GM12878 (cell line): ENCODE measurements at regions not wholly inside any gene's neighbourhood (a gene's known extent, or its start where the extent isn't known, plus 50 kb on each side); places are given as distances from the start of the nearest gene placed in this dataset.

Experiments used
- ATAC-seq: fragments of 200-7000 bp; cut with Tn5 transposase; 3 replicates; pipeline ENCODE4 v1.9.1; 2020; ENCODE audit warnings: mild to moderate bottlenecking, moderate library complexity
- BruUV-seq: library from RNA; stranded (reverse); fragments of 400-500 nt; replicated peaks from 2 replicates; lab custom pipeline; 2021; lab: Mats Ljungman, UMichigan
- CTCF ChIA-PET: fragments of 300-600 bp; sonication (Branson Sonifier 250); formaldehyde crosslinking; extraction: SDS; loops from one replicate; lab custom pipeline; 2021; ENCODE audit warnings: inconsistent platforms; lab: Yijun Ruan, JAX
- POLR2A ChIA-PET: fragments of 350-600 bp; formaldehyde crosslinking; extraction: SDS; loops from one replicate; lab custom pipeline; 2021; ENCODE audit warnings: inconsistent platforms; lab: Charles Lee
- RAD21 ChIA-PET: fragments of 300-600 bp; sonication (Branson Sonifier 250); formaldehyde crosslinking; loops from one replicate; lab custom pipeline; 2023; ENCODE audit warnings: antibody characterized with exemption; ENCODE audit not compliant: unreplicated experiment; lab: Charles Lee
- SMC1A ChIA-PET: fragments of 300-600 bp; sonication (Branson Sonifier 250); formaldehyde crosslinking; loops from one replicate; lab custom pipeline; 2023; ENCODE audit not compliant: unreplicated experiment, uncharacterized antibody; lab: Charles Lee
- DNase-seq: peaks from one replicate; pipeline ENCODE4 v3.0.0-alpha.2; 2011; ENCODE audit warnings: low read depth, low spot score
- FAIRE-seq: peaks from 3 replicates; lab custom pipeline; 2011; peaks lifted over from hg19 to GRCh38; lab: Jason Lieb, UNC
- H2AFZ ChIP-seq: 2 replicates; pipeline ENCODE4 v1.6.0; 2011; ENCODE audit warnings: low read depth, low read length, control low read depth; ENCODE audit not compliant: control insufficient read depth
- H3K27ac ChIP-seq: 2 replicates; pipeline ENCODE4 v1.5.1; 2011; ENCODE audit warnings: control low read depth; ENCODE audit not compliant: control insufficient read depth, insufficient read depth
- H3K27me3 ChIP-seq, 2 experiments: replicated peaks in 1 of 2; 2 replicates each; pipeline versions ENCODE4 v1.6.0 to v1.6.1; 2011; ENCODE audit warnings: low read length in 1 of 2; ENCODE audit not compliant: control insufficient read depth in 2 of 2, insufficient read depth in 2 of 2
- H3K36me3 ChIP-seq, 2 experiments: 2 replicates each; pipeline ENCODE4 v1.5.1; 2011; ENCODE audit warnings: low read length in 1 of 2; ENCODE audit not compliant: control insufficient read depth in 2 of 2, insufficient read depth in 2 of 2
- H3K4me1 ChIP-seq: 2 replicates; pipeline ENCODE4 v1.6.1; 2011; ENCODE audit warnings: mild to moderate bottlenecking, low read length, moderate library complexity, mixed read lengths; ENCODE audit not compliant: control insufficient read depth, insufficient read depth
- H3K4me2 ChIP-seq: 2 replicates; pipeline ENCODE4 v1.6.0; 2011; ENCODE audit warnings: control low read depth; ENCODE audit not compliant: control insufficient read depth, insufficient read depth
- H3K4me3 ChIP-seq: fragments of 200-600 bp; sonication (generic); 2 replicates; pipeline ENCODE4 v1.5.1; 2016
- H3K79me2 ChIP-seq: 2 replicates; pipeline ENCODE4 v1.6.0; 2011; ENCODE audit warnings: low read length; ENCODE audit not compliant: control insufficient read depth, insufficient read depth
- H3K9ac ChIP-seq: 2 replicates; pipeline ENCODE4 v1.8.0; 2011; ENCODE audit warnings: low read length, control low read depth, mixed read lengths; ENCODE audit not compliant: control insufficient read depth, insufficient read depth
- H3K9me3 ChIP-seq: replicated peaks from 3 replicates; pipeline ENCODE4 v1.5.1; 2011; ENCODE audit warnings: mild to moderate bottlenecking, low read length; ENCODE audit not compliant: control insufficient read depth, insufficient read depth
- H4K20me1 ChIP-seq: 2 replicates; pipeline ENCODE4 v1.6.0; 2011; ENCODE audit not compliant: control insufficient read depth, insufficient read depth
- DPF2 ChIP-seq: fragments of 450-650 bp; IDR thresholded peaks from 2 replicates; pipeline ENCODE4 v1.6.1; 2017; ENCODE audit warnings: mild to moderate bottlenecking
- FOXK2 ChIP-seq: fragments of 450-650 bp; IDR thresholded peaks from 2 replicates; pipeline ENCODE4 v1.6.1; 2017; ENCODE audit warnings: mild to moderate bottlenecking, moderate library complexity
- FOXM1 ChIP-seq: IDR thresholded peaks from 2 replicates; pipeline ENCODE4 v1.6.1; 2012; ENCODE audit warnings: low read depth, mild to moderate bottlenecking, inconsistent platforms, low read length, moderate library complexity
- NFYA ChIP-seq: IDR thresholded peaks from 2 replicates; pipeline ENCODE4 v1.6.1; 2011; ENCODE audit warnings: low read depth, mild to moderate bottlenecking, low read length, improper control_type of control experiment, borderline replicate concordance
- PML ChIP-seq: IDR thresholded peaks from 2 replicates; pipeline ENCODE4 v1.6.1; 2012; ENCODE audit warnings: low read length, inconsistent platforms
- RELB ChIP-seq: fragments of 450-650 bp; IDR thresholded peaks from 2 replicates; pipeline ENCODE4 v1.6.1; 2017; ENCODE audit warnings: low read depth, mild to moderate bottlenecking, moderate library complexity
- SPI1 ChIP-seq: IDR thresholded peaks from 2 replicates; pipeline ENCODE4 v1.6.1; 2011; ENCODE audit warnings: low read depth, mild to moderate bottlenecking, low read length, moderate library complexity, borderline replicate concordance; ENCODE audit not compliant: insufficient read depth
- TBL1XR1 ChIP-seq: IDR thresholded peaks from 2 replicates; pipeline ENCODE4 v1.6.1; 2012; ENCODE audit warnings: low read depth, low read length, improper control_type of control experiment
- WGBS: methylation state at CpG from one replicate; pipeline ENCODE4 v1.1.6; 2016; ENCODE audit warnings: low lambda C conversion rate; ENCODE audit not compliant: insufficient replicate concordance, insufficient coverage; ENCODE audit errors: missing lambda C conversion rate; 5-methylcytosine and 5-hydroxymethylcytosine counted together
- in situ Hi-C: fragments of 300-500 bp; cut with MboI; formaldehyde crosslinking; loops from 9 replicates; pipeline ENCODE4 v1.14.3; 2018; ENCODE audit warnings: mixed read lengths
- intact Hi-C: fragments of 100-400 bp; cut with micrococcal nuclease; formaldehyde crosslinking; loops from one replicate; pipeline ENCODE4 v1.14.2; 2022; ENCODE audit not compliant: unreplicated experiment
- TF ChIP-seq, protein P1 (sequence below): fragments of 450-650 bp; IDR thresholded peaks from 2 replicates; pipeline ENCODE4 v1.6.1; 2017; ENCODE audit warnings: borderline replicate concordance
- TF ChIP-seq, protein P2 (sequence below): fragments of 450-650 bp; IDR thresholded peaks from 2 replicates; pipeline ENCODE4 v1.6.1; 2017; ENCODE audit warnings: mild to moderate bottlenecking, low read depth, inconsistent platforms; ENCODE audit not compliant: poor library complexity, severe bottlenecking
- TF ChIP-seq, protein P3 (sequence below): fragments of 150-350 bp; IDR thresholded peaks from 2 replicates; pipeline ENCODE4 v1.6.1; 2014; ENCODE audit warnings: mild to moderate bottlenecking, low read depth, low read length
- TF ChIP-seq, protein P4 (sequence below): fragments of 450-650 bp; IDR thresholded peaks from 2 replicates; pipeline ENCODE4 v1.6.1; 2017; ENCODE audit warnings: mild to moderate bottlenecking, moderate library complexity

- TF ChIP-seq NFYA: no peak
- no peak for TF ChIP-seq TBL1XR1
- no peak for TF ChIP-seq DPF2
- TF ChIP-seq FOXM1: no peak
- TF ChIP-seq FOXK2: no peak
- TF ChIP-seq, protein P1, sequence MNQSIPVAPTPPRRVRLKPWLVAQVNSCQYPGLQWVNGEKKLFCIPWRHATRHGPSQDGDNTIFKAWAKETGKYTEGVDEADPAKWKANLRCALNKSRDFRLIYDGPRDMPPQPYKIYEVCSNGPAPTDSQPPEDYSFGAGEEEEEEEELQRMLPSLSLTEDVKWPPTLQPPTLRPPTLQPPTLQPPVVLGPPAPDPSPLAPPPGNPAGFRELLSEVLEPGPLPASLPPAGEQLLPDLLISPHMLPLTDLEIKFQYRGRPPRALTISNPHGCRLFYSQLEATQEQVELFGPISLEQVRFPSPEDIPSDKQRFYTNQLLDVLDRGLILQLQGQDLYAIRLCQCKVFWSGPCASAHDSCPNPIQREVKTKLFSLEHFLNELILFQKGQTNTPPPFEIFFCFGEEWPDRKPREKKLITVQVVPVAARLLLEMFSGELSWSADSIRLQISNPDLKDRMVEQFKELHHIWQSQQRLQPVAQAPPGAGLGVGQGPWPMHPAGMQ: no peak
Measured at GRCh38 chr5:90233476-90233875, 176.1 kb downstream of the CETN3 start (continued).

DNA sequence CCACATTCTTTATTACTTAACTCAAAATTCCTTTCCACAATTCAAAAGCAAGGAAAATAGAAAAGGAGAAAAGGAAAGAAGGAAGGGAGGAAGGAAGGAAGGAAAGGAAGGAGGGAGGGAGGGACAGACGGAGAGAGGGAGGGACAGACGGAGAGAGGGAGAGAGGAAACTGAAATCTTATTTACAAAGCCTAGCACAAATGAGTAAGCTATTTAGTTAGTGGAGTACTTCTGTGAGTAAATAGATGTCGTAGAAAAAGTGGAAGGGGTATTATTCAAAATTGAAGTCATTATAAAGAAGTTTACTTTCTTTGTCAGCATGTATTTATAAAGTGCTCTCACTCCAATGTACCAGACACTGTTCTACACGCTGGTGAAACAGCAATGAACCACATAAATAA, 177.9 kb downstream of the CETN3 start:
- H3K4me1 ChIP-seq: peaks cover 7% of the 10 kb centered on the region; the same call in 1 of the 2 replicates
- in situ Hi-C loops: no loop called here
- intact Hi-C loops: no loop called here
- no peak overlapping the region for H3K4me3 ChIP-seq
- no peaks in the 10 kb centered on the region for H3K79me2 ChIP-seq
- no peak overlapping the region for H3K9ac ChIP-seq
- WGBS: 24% methylated on average over 4 of the region's 4 CpGs
- CTCF ChIA-PET: interaction anchor here (1.4 kb wide), 1 partner anchor 8 kb away, joined by 4 read pairs; no protein-coding TSS in a partner anchor
- FAIRE-seq (no peak), DNase-seq (no peak), ATAC-seq (no peak)
- H3K27me3 ChIP-seq: no peaks in the 10 kb centered on the region
- no peak overlapping the region for H3K27ac ChIP-seq
- H3K9me3 ChIP-seq: no peaks in the 10 kb centered on the region
- no TSS peak for BruUV-seq
- POLR2A ChIA-PET: no interaction called here
- RAD21 ChIA-PET: no interaction called here
- H2AFZ ChIP-seq: no peak overlapping the region
- H3K36me3 ChIP-seq: no peaks in the 10 kb centered on the region
- H3K4me2 ChIP-seq: no peak overlapping the region
- SMC1A ChIA-PET: interaction anchor here (1.0 kb wide), 1 partner anchor 11 kb away, joined by 3 read pairs; no protein-coding TSS in a partner anchor
- no peaks in the 10 kb centered on the region for H4K20me1 ChIP-seq
- TF ChIP-seq, protein P2, sequence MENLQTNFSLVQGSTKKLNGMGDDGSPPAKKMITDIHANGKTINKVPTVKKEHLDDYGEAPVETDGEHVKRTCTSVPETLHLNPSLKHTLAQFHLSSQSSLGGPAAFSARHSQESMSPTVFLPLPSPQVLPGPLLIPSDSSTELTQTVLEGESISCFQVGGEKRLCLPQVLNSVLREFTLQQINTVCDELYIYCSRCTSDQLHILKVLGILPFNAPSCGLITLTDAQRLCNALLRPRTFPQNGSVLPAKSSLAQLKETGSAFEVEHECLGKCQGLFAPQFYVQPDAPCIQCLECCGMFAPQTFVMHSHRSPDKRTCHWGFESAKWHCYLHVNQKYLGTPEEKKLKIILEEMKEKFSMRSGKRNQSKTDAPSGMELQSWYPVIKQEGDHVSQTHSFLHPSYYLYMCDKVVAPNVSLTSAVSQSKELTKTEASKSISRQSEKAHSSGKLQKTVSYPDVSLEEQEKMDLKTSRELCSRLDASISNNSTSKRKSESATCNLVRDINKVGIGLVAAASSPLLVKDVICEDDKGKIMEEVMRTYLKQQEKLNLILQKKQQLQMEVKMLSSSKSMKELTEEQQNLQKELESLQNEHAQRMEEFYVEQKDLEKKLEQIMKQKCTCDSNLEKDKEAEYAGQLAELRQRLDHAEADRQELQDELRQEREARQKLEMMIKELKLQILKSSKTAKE: no peak
- TF ChIP-seq PML (no peak), RELB (no peak), SPI1 (no peak)
- TF ChIP-seq, protein P3, sequence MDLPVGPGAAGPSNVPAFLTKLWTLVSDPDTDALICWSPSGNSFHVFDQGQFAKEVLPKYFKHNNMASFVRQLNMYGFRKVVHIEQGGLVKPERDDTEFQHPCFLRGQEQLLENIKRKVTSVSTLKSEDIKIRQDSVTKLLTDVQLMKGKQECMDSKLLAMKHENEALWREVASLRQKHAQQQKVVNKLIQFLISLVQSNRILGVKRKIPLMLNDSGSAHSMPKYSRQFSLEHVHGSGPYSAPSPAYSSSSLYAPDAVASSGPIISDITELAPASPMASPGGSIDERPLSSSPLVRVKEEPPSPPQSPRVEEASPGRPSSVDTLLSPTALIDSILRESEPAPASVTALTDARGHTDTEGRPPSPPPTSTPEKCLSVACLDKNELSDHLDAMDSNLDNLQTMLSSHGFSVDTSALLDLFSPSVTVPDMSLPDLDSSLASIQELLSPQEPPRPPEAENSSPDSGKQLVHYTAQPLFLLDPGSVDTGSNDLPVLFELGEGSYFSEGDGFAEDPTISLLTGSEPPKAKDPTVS: no peak
- TF ChIP-seq, protein P4, sequence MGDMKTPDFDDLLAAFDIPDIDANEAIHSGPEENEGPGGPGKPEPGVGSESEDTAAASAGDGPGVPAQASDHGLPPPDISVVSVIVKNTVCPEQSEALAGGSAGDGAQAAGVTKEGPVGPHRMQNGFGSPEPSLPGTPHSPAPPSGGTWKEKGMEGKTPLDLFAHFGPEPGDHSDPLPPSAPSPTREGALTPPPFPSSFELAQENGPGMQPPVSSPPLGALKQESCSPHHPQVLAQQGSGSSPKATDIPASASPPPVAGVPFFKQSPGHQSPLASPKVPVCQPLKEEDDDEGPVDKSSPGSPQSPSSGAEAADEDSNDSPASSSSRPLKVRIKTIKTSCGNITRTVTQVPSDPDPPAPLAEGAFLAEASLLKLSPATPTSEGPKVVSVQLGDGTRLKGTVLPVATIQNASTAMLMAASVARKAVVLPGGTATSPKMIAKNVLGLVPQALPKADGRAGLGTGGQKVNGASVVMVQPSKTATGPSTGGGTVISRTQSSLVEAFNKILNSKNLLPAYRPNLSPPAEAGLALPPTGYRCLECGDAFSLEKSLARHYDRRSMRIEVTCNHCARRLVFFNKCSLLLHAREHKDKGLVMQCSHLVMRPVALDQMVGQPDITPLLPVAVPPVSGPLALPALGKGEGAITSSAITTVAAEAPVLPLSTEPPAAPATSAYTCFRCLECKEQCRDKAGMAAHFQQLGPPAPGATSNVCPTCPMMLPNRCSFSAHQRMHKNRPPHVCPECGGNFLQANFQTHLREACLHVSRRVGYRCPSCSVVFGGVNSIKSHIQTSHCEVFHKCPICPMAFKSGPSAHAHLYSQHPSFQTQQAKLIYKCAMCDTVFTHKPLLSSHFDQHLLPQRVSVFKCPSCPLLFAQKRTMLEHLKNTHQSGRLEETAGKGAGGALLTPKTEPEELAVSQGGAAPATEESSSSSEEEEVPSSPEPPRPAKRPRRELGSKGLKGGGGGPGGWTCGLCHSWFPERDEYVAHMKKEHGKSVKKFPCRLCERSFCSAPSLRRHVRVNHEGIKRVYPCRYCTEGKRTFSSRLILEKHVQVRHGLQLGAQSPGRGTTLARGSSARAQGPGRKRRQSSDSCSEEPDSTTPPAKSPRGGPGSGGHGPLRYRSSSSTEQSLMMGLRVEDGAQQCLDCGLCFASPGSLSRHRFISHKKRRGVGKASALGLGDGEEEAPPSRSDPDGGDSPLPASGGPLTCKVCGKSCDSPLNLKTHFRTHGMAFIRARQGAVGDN: no peak
